GM12878 (cell line): ENCODE measurements at regions not wholly inside any gene's neighbourhood (a gene's known extent, or its start where the extent isn't known, plus 50 kb on each side); places are given as distances from the start of the nearest gene placed in this dataset.

Experiments used
- BACH1 ChIP-seq: fragments of 450-650 bp; IDR thresholded peaks from 2 replicates; pipeline ENCODE4 v1.6.1; 2017; ENCODE audit warnings: mild to moderate bottlenecking, borderline replicate concordance
- CHD2 ChIP-seq: IDR thresholded peaks from 2 replicates; pipeline ENCODE4 v1.6.1; 2011; ENCODE audit warnings: low read depth, low read length, improper control_type of control experiment, borderline replicate concordance
- CTCF ChIP-seq, 3 experiments: IDR thresholded peaks in 2 of 3; conservative IDR thresholded peaks in 1 of 3; 2 replicates each; pipeline ENCODE4 v1.5.1; 2011; ENCODE audit warnings: low read depth in 3 of 3, low read length in 3 of 3, mild to moderate bottlenecking in 3 of 3, control low read depth in 2 of 3, moderate library complexity in 2 of 3, inconsistent platforms in 1 of 3, mixed read lengths in 1 of 3; ENCODE audit not compliant: control insufficient read depth in 2 of 3, insufficient read depth in 1 of 3; ENCODE audit errors: extremely low read depth in 1 of 3
- EGR1 ChIP-seq, 2 experiments: IDR thresholded peaks; 1 replicate in 1 of 2; 2 replicates in 1 of 2; pipeline ENCODE4 v1.6.1; 2011 to 2012; ENCODE audit warnings: low read depth in 2 of 2, low read length in 2 of 2, borderline replicate concordance in 1 of 2, mild to moderate bottlenecking in 1 of 2, moderate library complexity in 1 of 2
- EZH2 ChIP-seq: IDR thresholded peaks from 2 replicates; pipeline ENCODE4 v1.6.1; 2012; ENCODE audit warnings: low read depth, mild to moderate bottlenecking, control low read depth, inconsistent platforms, low read length, borderline replicate concordance; ENCODE audit not compliant: control insufficient read depth
- POLR2A ChIP-seq: IDR thresholded peaks from 2 replicates; pipeline ENCODE4 v1.6.1; 2011; ENCODE audit warnings: low read depth, mild to moderate bottlenecking, low read length
- POLR2AphosphoS5 ChIP-seq: IDR thresholded peaks from 2 replicates; pipeline ENCODE4 v1.6.1; 2011; ENCODE audit warnings: mild to moderate bottlenecking, low read length, inconsistent platforms
- STAT1 ChIP-seq: fragments of 450-650 bp; conservative IDR thresholded peaks from 2 replicates; pipeline ENCODE4 v1.6.1; 2014; ENCODE audit warnings: antibody characterized with exemption, mild to moderate bottlenecking
- TAF1 ChIP-seq: IDR thresholded peaks from 2 replicates; pipeline ENCODE4 v1.6.1; 2011; ENCODE audit warnings: mild to moderate bottlenecking, low read depth, low read length, borderline replicate concordance
- ZBED1 ChIP-seq: IDR thresholded peaks from 2 replicates; pipeline ENCODE4 v1.6.1; 2016; ENCODE audit warnings: borderline replicate concordance
- ZNF217 ChIP-seq: fragments of 450-650 bp; IDR thresholded peaks from 2 replicates; pipeline ENCODE4 v1.6.1; 2017; ENCODE audit warnings: antibody characterized with exemption, mild to moderate bottlenecking
- ZNF274 ChIP-seq: IDR thresholded peaks from one replicate; pipeline ENCODE4 v1.8.0; 2011; ENCODE audit not compliant: insufficient read length, insufficient read depth
- ZSCAN29 ChIP-seq: fragments of 450-650 bp; IDR thresholded peaks from 2 replicates; pipeline ENCODE4 v1.6.1; 2017; ENCODE audit warnings: mild to moderate bottlenecking, moderate library complexity

- TF ChIP-seq TAF1 (no peak), CTCF (IDR thresholded peaks at IDR 0.05 in 2 of 3, conservative IDR thresholded peaks at IDR 0.05 in 1 of 3; ENCODE audit: control insufficient read depth in 2 of 3, extremely low read depth in 1 of 3, insufficient read depth in 1 of 3, low read depth in 3 of 3, low read length in 3 of 3) (no peak), POLR2A (no peak), EZH2 (no peak), STAT1 (no peak), ZNF217 (no peak), BACH1 (no peak), ZNF274 (no peak), POLR2AphosphoS5 (no peak), CHD2 (no peak), ZBED1 (no peak), ZSCAN29 (no peak), EGR1 (IDR thresholded peaks at IDR 0.05; ENCODE audit: borderline replicate concordance in 1 of 2, low read depth in 2 of 2, low read length in 2 of 2) (no peak)
Observed at GRCh38 chr6:8570256-8570920, 135.0 kb upstream of the SLC35B3 start.
